Smooth muscle cell (in vitro differentiated cells): ENCODE measurements at regions not wholly inside any gene's neighbourhood (a gene's known extent, or its start where the extent isn't known, plus 50 kb on each side); places are given as distances from the start of the nearest gene placed in this dataset.

Source experiments
- DNase-seq: peaks from one replicate; lab custom pipeline; 2025; ENCODE audit not compliant: unreplicated experiment; lab: John Stamatoyannopoulos, UW
- H2AFZ ChIP-seq: fragments of 200-600 bp; sonication (generic); 2 replicates; pipeline ENCODE4 v1.6.0; 2016; ENCODE audit warnings: antibody characterized with exemption, low read depth, mild to moderate bottlenecking
- H3F3A ChIP-seq: fragments of 200-600 bp; sonication (generic); 2 replicates; pipeline ENCODE4 v1.6.0; 2017; ENCODE audit warnings: antibody characterized with exemption, low read depth
- H3K27ac ChIP-seq: fragments of 200-600 bp; sonication (generic); 2 replicates; pipeline ENCODE4 v1.5.1; 2016; ENCODE audit warnings: low read depth, mild to moderate bottlenecking
- H3K27me3 ChIP-seq: fragments of 200-600 bp; sonication (generic); 2 replicates; pipeline ENCODE4 v1.6.1; 2016; ENCODE audit warnings: low read depth, mild to moderate bottlenecking
- H3K36me3 ChIP-seq: fragments of 200-600 bp; sonication (generic); 2 replicates; pipeline ENCODE4 v1.5.1; 2016; ENCODE audit warnings: low read depth
- H3K4me1 ChIP-seq: fragments of 200-600 bp; sonication (generic); 2 replicates; pipeline ENCODE4 v1.5.1; 2016; ENCODE audit warnings: low read depth
- H3K4me2 ChIP-seq: fragments of 200-600 bp; sonication (generic); 2 replicates; pipeline ENCODE4 v1.6.0; 2016; ENCODE audit warnings: mild to moderate bottlenecking
- H3K4me3 ChIP-seq: fragments of 200-600 bp; sonication (generic); 2 replicates; pipeline ENCODE4 v1.5.1; 2016; ENCODE audit warnings: mild to moderate bottlenecking
- H3K79me2 ChIP-seq: fragments of 200-600 bp; sonication (generic); 2 replicates; pipeline ENCODE4 v1.6.0; 2016; ENCODE audit warnings: low read depth, mild to moderate bottlenecking
- H3K9ac ChIP-seq: fragments of 200-600 bp; sonication (generic); 2 replicates; pipeline ENCODE4 v1.6.0; 2016; ENCODE audit warnings: low read depth
- H3K9me3 ChIP-seq: fragments of 200-600 bp; sonication (generic); replicated peaks from 2 replicates; pipeline ENCODE4 v1.5.1; 2016; ENCODE audit warnings: low read depth
- H4K20me1 ChIP-seq: fragments of 200-600 bp; sonication (generic); 2 replicates; pipeline ENCODE4 v1.6.0; 2016; ENCODE audit warnings: low read depth
- CTCF ChIP-seq: fragments of 200-600 bp; sonication (generic); IDR thresholded peaks from 2 replicates; pipeline ENCODE4 v1.5.1; 2017; ENCODE audit warnings: borderline replicate concordance, mild to moderate bottlenecking, antibody characterized with exemption; ENCODE audit not compliant: insufficient read depth, poor library complexity, severe bottlenecking
- WGBS: methylation state at CpG from one replicate; pipeline ENCODE4 v1.1.7; 2016; ENCODE audit warnings: low lambda C conversion rate; 5-methylcytosine and 5-hydroxymethylcytosine counted together

- no peak overlapping the region for H3K9ac ChIP-seq
- 63% methylated on average over 9 of the region's 9 CpGs for WGBS
- H3K36me3 ChIP-seq, result no peaks in the 10 kb centered on the region
- H2AFZ ChIP-seq, result no peak overlapping the region
- no peaks in the 10 kb centered on the region for H3K9me3 ChIP-seq
- peaks cover 32% of the 10 kb centered on the region for H3K27me3 ChIP-seq
- H3K4me2 ChIP-seq, result no peak overlapping the region
- no peak overlapping the region for H3K4me3 ChIP-seq
- H4K20me1 ChIP-seq, result no peaks in the 10 kb centered on the region
- DNase-seq, result no peak
- TF ChIP-seq CTCF, result no peak
- H3K4me1 ChIP-seq, result no peaks in the 10 kb centered on the region
- no peaks in the 10 kb centered on the region for H3K79me2 ChIP-seq
- no peaks in the 10 kb centered on the region for H3F3A ChIP-seq
- no peak overlapping the region for H3K27ac ChIP-seq
Observed at GRCh38 chr20:43824309-43825050, 90.2 kb upstream of the TOX2 start.

DNA sequence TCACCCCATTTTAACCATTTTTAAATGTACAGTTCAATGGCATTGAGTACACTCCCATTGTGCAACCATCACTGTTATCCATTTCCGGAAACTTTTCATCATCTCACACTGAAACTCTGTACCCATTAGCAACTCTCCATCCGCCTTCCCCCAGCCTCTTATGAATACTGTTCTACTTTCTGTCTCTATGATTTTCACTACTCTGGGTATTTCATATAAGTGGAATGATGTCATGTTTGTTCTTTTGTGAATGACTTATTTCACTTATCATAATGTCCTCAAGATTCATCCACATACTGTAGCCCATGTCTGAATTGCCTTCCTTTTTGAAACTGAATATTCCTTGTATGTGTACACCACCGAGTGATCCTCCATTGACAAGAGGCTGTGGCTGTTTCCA is 92.9 kb upstream of the TOX2 start:
- no peaks in the 10 kb centered on the region for H3K36me3 ChIP-seq
- no peak for TF ChIP-seq CTCF
- peaks cover 18% of the 10 kb centered on the region for H3K27me3 ChIP-seq
- WGBS, result 88% methylated on average over 3 of the region's 3 CpGs
- no peaks in the 10 kb centered on the region for H3K4me1 ChIP-seq
- H3K27ac ChIP-seq, result no peak overlapping the region
- no peaks in the 10 kb centered on the region for H3K79me2 ChIP-seq
- H3K4me3 ChIP-seq, result no peak overlapping the region
- no peaks in the 10 kb centered on the region for H4K20me1 ChIP-seq
- no peak overlapping the region for H3K9ac ChIP-seq
- no peak for DNase-seq
- no peaks in the 10 kb centered on the region for H3K9me3 ChIP-seq
- no peak overlapping the region for H2AFZ ChIP-seq
- no peaks in the 10 kb centered on the region for H3F3A ChIP-seq
- H3K4me2 ChIP-seq, result no peak overlapping the region

- Histone ChIP-seq H3K79me2 (no peaks in the 10 kb centered on the region), H3F3A (no peaks in the 10 kb centered on the region), H2AFZ (no peak overlapping the region), H4K20me1 (no peaks in the 10 kb centered on the region), H3K27ac (no peak overlapping the region), H3K9me3 (no peaks in the 10 kb centered on the region), H3K9ac (no peak overlapping the region), H3K36me3 (no peaks in the 10 kb centered on the region), H3K4me3 (no peak overlapping the region), H3K4me1 (no peaks in the 10 kb centered on the region), H3K27me3 (peaks cover 8% of the 10 kb centered on the region), H3K4me2 (no peak overlapping the region)
- WGBS, result 90% methylated on average over 7 of the region's 7 CpGs
- no peak for DNase-seq
- TF ChIP-seq CTCF, result no peak
Observed at GRCh38 chr20:43820731-43821330, 93.8 kb upstream of the TOX2 start.

DNA sequence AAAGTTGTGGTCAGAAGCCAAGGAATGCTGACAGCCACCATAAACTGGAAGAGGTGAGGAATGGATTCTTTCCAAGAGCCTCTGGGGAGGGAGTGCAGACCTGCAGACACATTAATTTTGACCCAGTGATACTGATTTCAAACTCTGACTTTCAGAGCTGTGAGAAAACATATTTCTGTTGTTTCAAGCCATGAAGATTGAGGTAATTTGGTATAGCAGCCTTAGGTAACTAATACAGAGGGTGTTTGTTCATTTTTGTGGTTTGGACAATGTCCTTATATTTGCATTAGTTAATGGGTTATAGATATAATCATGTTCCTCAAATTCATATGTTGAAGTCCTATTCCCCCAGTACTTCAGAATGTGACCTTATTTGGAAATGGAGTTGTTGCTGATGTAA is 85.4 kb upstream of the GTSF1L start:
- Histone ChIP-seq H3K4me1 (no peaks in the 10 kb centered on the region), H3F3A (no peaks in the 10 kb centered on the region), H4K20me1 (no peaks in the 10 kb centered on the region), H3K36me3 (no peaks in the 10 kb centered on the region), H3K9ac (no peak overlapping the region), H3K27me3 (no peaks in the 10 kb centered on the region), H3K9me3 (peaks cover 8% of the 10 kb centered on the region), H3K4me3 (no peak overlapping the region), H3K27ac (no peak overlapping the region), H2AFZ (no peak overlapping the region), H3K4me2 (no peak overlapping the region), H3K79me2 (no peaks in the 10 kb centered on the region)
- TF ChIP-seq CTCF, result no peak
- DNase-seq, result no peak
